HEK293 (cell line): ENCODE measurements at regions not wholly inside any gene's neighbourhood (a gene's known extent, or its start where the extent isn't known, plus 50 kb on each side); places are given as distances from the start of the nearest gene placed in this dataset.

Experiments used
- CTCF ChIP-seq: fragments of 450-650 bp; formaldehyde crosslinking; IDR thresholded peaks from 2 replicates; pipeline ENCODE4 v1.5.1; 2016; ENCODE audit warnings: missing biosample characterization, missing genetic modification characterization
- ZNF133 ChIP-seq: fragments of 450-650 bp; formaldehyde crosslinking; IDR thresholded peaks from 2 replicates; pipeline ENCODE4 v1.5.1; 2016; ENCODE audit warnings: missing biosample characterization, missing genetic modification characterization

- TF ChIP-seq CTCF (no peak), ZNF133 (no peak)
Observed at GRCh38 chr2:237262838-237263771, 150.9 kb downstream of the COL6A3 start.
